ENCODE measurements at regions not wholly inside any gene's neighbourhood (a gene's known extent, or its start where the extent isn't known, plus 50 kb on each side); places are given as distances from the start of the nearest gene placed in this dataset.
"Not testable (repeated sequence)": the region's sequence is repeated elsewhere in the genome, so short reads cannot be mapped to it uniquely, and the experiment has no call there.

- no peak for DNase-seq (ENCODE audit: low read depth)
Observed at GRCh38 chr21:33972539-33972938, 56.9 kb upstream of the ATP5PO start.

GRCh38 chr21:33971492-33972013 is 55.9 kb upstream of the ATP5PO start:
- DNase-seq (ENCODE audit: low read depth) = no peak

DNA sequence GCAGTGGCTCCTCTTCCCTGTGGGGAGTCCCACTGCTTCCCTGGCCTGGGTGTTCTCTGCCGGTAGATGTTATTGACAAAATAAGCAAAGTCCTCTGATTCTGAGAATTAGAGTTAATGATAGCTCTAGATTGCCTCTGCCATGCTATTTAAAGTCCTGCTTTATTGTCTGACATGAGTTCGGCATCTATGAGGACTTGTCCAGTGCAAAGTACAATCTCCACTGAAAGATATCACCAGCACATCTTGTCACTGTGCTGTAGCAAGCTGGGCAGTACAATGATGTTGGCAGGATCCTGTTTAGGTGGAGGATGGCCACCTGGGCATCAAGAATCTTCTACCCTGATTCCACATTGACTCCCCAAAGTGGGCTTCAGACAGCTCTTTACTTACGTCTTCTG is 54.0 kb upstream of the ATP5PO start:
- no peak for DNase-seq (ENCODE audit: low read depth)

GRCh38 chr21:33968995-33969348 is 53.4 kb upstream of the ATP5PO start:
- DNase-seq (ENCODE audit: low read depth) = no peak

- DNase-seq (ENCODE audit: low read depth) = no peak
Observed at GRCh38 chr21:33968080-33968994, 52.7 kb upstream of the ATP5PO start.

GRCh38 chr21:33967086-33967571 is 51.5 kb upstream of the ATP5PO start:
- DNase-seq (ENCODE audit: low read depth) = no peak

GRCh38 chr21:33966324-33966949 is 50.8 kb upstream of the ATP5PO start:
- DNase-seq (ENCODE audit: low read depth) = no peak

GRCh38 chr21:33965662-33966061 is 50.1 kb upstream of the ATP5PO start:
- DNase-seq (ENCODE audit: low read depth) = not testable (repeated sequence)
